ENCODE measurements at regions not wholly inside any gene's neighbourhood (a gene's known extent, or its start where the extent isn't known, plus 50 kb on each side); places are given as distances from the start of the nearest gene placed in this dataset.

- DNase-seq (ENCODE audit: low spot score): no peak
Observed at GRCh38 chr3:177431525-177432176, 234.4 kb upstream of the TBL1XR1 start.

GRCh38 chr3:177435301-177435700 lies 238.0 kb upstream of the TBL1XR1 start:
- no peak for DNase-seq (ENCODE audit: low spot score)

GRCh38 chr3:177437513-177438337 lies 240.4 kb upstream of the TBL1XR1 start:
- DNase-seq (ENCODE audit: low spot score): no peak

- no peak for DNase-seq (ENCODE audit: low spot score)
Observed at GRCh38 chr3:177438596-177439220, 241.4 kb upstream of the TBL1XR1 start.

- DNase-seq (ENCODE audit: low spot score): no peak
Observed at GRCh38 chr3:177439694-177440269, 242.5 kb upstream of the TBL1XR1 start.

- DNase-seq (ENCODE audit: low spot score): no peak
Observed at GRCh38 chr3:177440456-177441104, 243.3 kb upstream of the TBL1XR1 start.

GRCh38 chr3:177441276-177441812 lies 244.1 kb upstream of the TBL1XR1 start:
- no peak for DNase-seq (ENCODE audit: low spot score)

- no peak for DNase-seq (ENCODE audit: low spot score)
Observed at GRCh38 chr3:177441813-177442646, 244.7 kb upstream of the TBL1XR1 start.

- DNase-seq (ENCODE audit: low spot score): no peak
Observed at GRCh38 chr3:177443469-177443868, 246.2 kb upstream of the TBL1XR1 start.

GRCh38 chr3:177444696-177445095 lies 247.4 kb upstream of the TBL1XR1 start:
- DNase-seq (ENCODE audit: low spot score): no peak

GRCh38 chr3:177445549-177445948 lies 248.3 kb upstream of the TBL1XR1 start:
- no peak for DNase-seq (ENCODE audit: low spot score)

GRCh38 chr3:177446165-177446601 lies 248.9 kb upstream of the TBL1XR1 start:
- DNase-seq (ENCODE audit: low spot score): no peak

- no peak for DNase-seq (ENCODE audit: low spot score)
Observed at GRCh38 chr3:177447938-177448337, 250.7 kb upstream of the TBL1XR1 start.

GRCh38 chr3:177448987-177449359 lies 251.7 kb upstream of the TBL1XR1 start:
- DNase-seq (ENCODE audit: low spot score): no peak

GRCh38 chr3:177449360-177450006 lies 252.2 kb upstream of the TBL1XR1 start:
- no peak for DNase-seq (ENCODE audit: low spot score)

- no peak for DNase-seq (ENCODE audit: low spot score)
Observed at GRCh38 chr3:177451301-177451750, 254.0 kb upstream of the TBL1XR1 start.

GRCh38 chr3:177451864-177452830 lies 254.9 kb upstream of the TBL1XR1 start:
- no peak for DNase-seq (ENCODE audit: low spot score)

- no peak for DNase-seq (ENCODE audit: low spot score)
Observed at GRCh38 chr3:177452831-177453450, 255.7 kb upstream of the TBL1XR1 start.
